K562 (cell line): ENCODE measurements at regions not wholly inside any gene's neighbourhood (a gene's known extent, or its start where the extent isn't known, plus 50 kb on each side); places are given as distances from the start of the nearest gene placed in this dataset.
A peak's percentile ranks its signal among the peaks of the same experiment; 100 is the strongest.

Experiments
- ATAC-seq: fragments of 200-7000 bp; cut with Tn5 transposase; 3 replicates; pipeline ENCODE4 v1.9.1; 2020; ENCODE audit warnings: moderate library complexity
- BruUV-seq: library from RNA; stranded (reverse); fragments of 400-500 nt; replicated peaks from 2 replicates; lab custom pipeline; 2021; lab: Mats Ljungman, UMichigan
- CTCF ChIA-PET: fragments of 300-600 bp; formaldehyde crosslinking; extraction: SDS; loops from one replicate; lab custom pipeline; 2021; ENCODE audit warnings: low intra/inter-chr PET ratio; lab: Yijun Ruan, JAX
- POLR2A ChIA-PET: fragments of 300-600, 350-650 bp; sonication (Branson Sonifier 250); formaldehyde crosslinking; extraction: SDS; loops from one replicate; lab custom pipeline; 2021; ENCODE audit warnings: antibody characterized with exemption, inconsistent platforms; lab: Yijun Ruan, JAX
- DNase-seq, 4 experiments: peaks; one replicate each; pipeline versions ENCODE4 v3.0.0 to v3.0.0-alpha.2; 2011 to 2018; ENCODE audit warnings: low spot score in 3 of 4, mixed read lengths in 3 of 4; ENCODE audit errors: extremely low read depth in 1 of 4
- FAIRE-seq: peaks from 2 replicates; lab custom pipeline; 2011; peaks lifted over from hg19 to GRCh38; lab: Jason Lieb, UNC
- H2AFZ ChIP-seq: 2 replicates; pipeline ENCODE4 v1.6.0; 2011; ENCODE audit warnings: low read depth, low read length, control low read depth, inconsistent platforms
- H3K27ac ChIP-seq: fragments of 200-600 bp; 3 replicates; pipeline ENCODE4 v1.8.0; 2011; ENCODE audit warnings: low read depth, mild to moderate bottlenecking, control low read depth, inconsistent platforms, low read length, moderate library complexity, mixed read lengths; ENCODE audit errors: extremely low read depth
- H3K27me3 ChIP-seq, 2 experiments: fragments of 300-600 bp in 1 of 2; 2 replicates in 1 of 2; 3 replicates in 1 of 2; pipeline versions ENCODE4 v1.6.0 to v1.8.0; 2011; ENCODE audit warnings: inconsistent platforms in 2 of 2, low read length in 2 of 2, mild to moderate bottlenecking in 1 of 2, mixed read lengths in 1 of 2, moderate library complexity in 1 of 2; ENCODE audit not compliant: control insufficient read depth in 2 of 2, insufficient read depth in 2 of 2
- H3K36me3 ChIP-seq: fragments of 300-600 bp; 3 replicates; pipeline ENCODE4 v1.8.0; 2011; ENCODE audit warnings: mild to moderate bottlenecking, low read length, inconsistent platforms; ENCODE audit not compliant: control insufficient read depth, insufficient read depth
- H3K4me1 ChIP-seq, 2 experiments: fragments of 200-600 bp in 1 of 2; replicated peaks in 1 of 2; 2 replicates in 1 of 2; 3 replicates in 1 of 2; pipeline versions ENCODE4 v1.5.1 to v1.8.0; 2011; ENCODE audit warnings: inconsistent platforms in 2 of 2, low read length in 2 of 2, mild to moderate bottlenecking in 1 of 2, mixed read lengths in 1 of 2, moderate library complexity in 1 of 2; ENCODE audit not compliant: control insufficient read depth in 2 of 2, insufficient read depth in 2 of 2
- H3K4me2 ChIP-seq: 2 replicates; pipeline ENCODE4 v1.6.1; 2011; ENCODE audit warnings: low read length, control low read depth, inconsistent platforms, mixed read lengths; ENCODE audit not compliant: insufficient read depth
- H3K4me3 ChIP-seq: fragments of 200-600 bp; sonication (generic), shearing (Covaris generic); 2 replicates; pipeline ENCODE4 v1.5.1; 2016; ENCODE audit warnings: control low read depth, inconsistent platforms
- H3K79me2 ChIP-seq: fragments of 200-600 bp; 3 replicates; pipeline ENCODE4 v1.8.0; 2011; ENCODE audit warnings: low read length, inconsistent platforms; ENCODE audit not compliant: control insufficient read depth, insufficient read depth
- H3K9ac ChIP-seq, 2 experiments: 2 replicates each; pipeline versions ENCODE4 v1.6.0 to v1.6.1; 2011; ENCODE audit warnings: low read depth in 2 of 2, low read length in 2 of 2, control low read depth in 1 of 2, inconsistent platforms in 1 of 2, mild to moderate bottlenecking in 1 of 2, mixed read lengths in 1 of 2; ENCODE audit not compliant: insufficient read depth in 1 of 2
- H3K9me1 ChIP-seq: one replicate; pipeline ENCODE4 v1.6.0; 2011; ENCODE audit warnings: inconsistent platforms, mild to moderate bottlenecking, low read length, moderate library complexity; ENCODE audit not compliant: control insufficient read depth, insufficient read depth
- H3K9me3 ChIP-seq: replicated peaks from 2 replicates; pipeline ENCODE4 v1.5.1; 2011; ENCODE audit warnings: low read depth, low read length, inconsistent platforms; ENCODE audit not compliant: control insufficient read depth, insufficient read depth
- H4K20me1 ChIP-seq: replicated peaks from 2 replicates; pipeline ENCODE4 v1.6.1; 2011; ENCODE audit warnings: low read length, inconsistent platforms, mixed read lengths; ENCODE audit not compliant: control insufficient read depth, insufficient read depth
- EGR1 ChIP-seq: fragments of 450-650 bp; conservative IDR thresholded peaks from 2 replicates; pipeline ENCODE4 v1.6.1; 2017; ENCODE audit warnings: mild to moderate bottlenecking
- GABPB2 ChIP-seq: fragments of 250-450 bp; sonication (Bioruptor Pico); conservative IDR thresholded peaks from 2 replicates; pipeline ENCODE4 v1.5.1; 2021; ENCODE audit warnings: mild to moderate bottlenecking
- POLR2AphosphoS2 ChIP-seq: IDR thresholded peaks from 2 replicates; pipeline ENCODE4 v1.6.1; 2012; ENCODE audit warnings: low read length, improper control_type of control experiment
- POLR3A ChIP-seq: IDR thresholded peaks from 2 replicates; pipeline ENCODE4 v1.6.1; 2011; ENCODE audit warnings: borderline replicate concordance, mild to moderate bottlenecking, moderate library complexity; ENCODE audit not compliant: insufficient read length, insufficient read depth; ENCODE audit errors: extremely low read depth
- RNF2 ChIP-seq: sonication (generic); IDR thresholded peaks from 2 replicates; pipeline ENCODE4 v1.6.1; 2016
- ZNF408 ChIP-seq: fragments of 250-450 bp; sonication (Bioruptor Pico); IDR thresholded peaks from 2 replicates; pipeline ENCODE4 v1.4.0; 2020; ENCODE audit warnings: low read depth, mild to moderate bottlenecking, moderate library complexity
- ZNF512 ChIP-seq: IDR thresholded peaks from 2 replicates; pipeline ENCODE4 v1.6.1; 2016; ENCODE audit warnings: missing genetic modification characterization, missing compliant biosample characterization
- ZNF717 ChIP-seq: fragments of 250-450 bp; sonication (Bioruptor Pico); IDR thresholded peaks from 2 replicates; pipeline ENCODE4 v1.5.0; 2021
- ZNF778 ChIP-seq: fragments of 450-650 bp; formaldehyde crosslinking; IDR thresholded peaks from 2 replicates; pipeline ENCODE4 v1.4.0; 2020; ENCODE audit warnings: mild to moderate bottlenecking, moderate library complexity
- WGBS: fragments of 100-300 bp; shearing (Covaris generic); methylation state at CpG from one replicate; pipeline ENCODE4 v1.1.6; 2016; ENCODE audit warnings: low coverage, mixed read lengths; ENCODE audit not compliant: insufficient coverage; ENCODE audit errors: missing lambda C conversion rate; 5-methylcytosine and 5-hydroxymethylcytosine counted together
- in situ Hi-C: fragments of 300-500 bp; cut with MboI; formaldehyde crosslinking; loops from 4 replicates; pipeline ENCODE4 v1.15.0; 2018; ENCODE audit warnings: inconsistent platforms, mixed read lengths
- intact Hi-C: fragments of 100-400 bp; cut with micrococcal nuclease; formaldehyde crosslinking; loops from 2 replicates; pipeline ENCODE4 v1.14.2; 2022

DNA sequence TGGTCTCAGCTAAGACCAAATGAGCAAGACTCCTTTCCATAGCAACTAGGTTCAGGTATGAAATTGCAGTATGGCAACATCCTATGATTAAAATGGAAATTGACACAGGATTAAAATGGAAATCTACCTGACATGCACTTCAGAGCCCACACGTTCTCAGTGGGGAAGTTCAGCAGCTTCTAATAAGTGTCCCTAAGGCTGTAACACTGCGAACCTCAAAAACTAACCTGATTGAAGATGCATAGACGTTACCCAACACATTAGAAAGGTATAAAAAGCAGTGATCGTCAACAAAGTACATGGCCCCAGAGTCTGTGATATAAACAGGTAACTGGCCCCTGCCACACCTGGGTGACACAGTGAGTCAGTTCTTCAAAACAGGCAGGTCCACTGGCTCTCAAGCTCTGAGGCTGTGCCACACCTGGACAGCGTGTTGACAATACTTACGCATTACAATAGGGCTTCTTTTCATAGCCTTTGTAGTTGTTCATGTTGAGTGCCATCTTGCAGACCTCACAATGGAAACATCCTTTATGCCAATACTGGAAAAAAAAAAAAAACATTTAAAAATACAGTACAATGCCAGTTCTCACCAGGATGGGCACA is 274.9 kb upstream of the NEBL start:
- Histone ChIP-seq H3K9me1 (no peaks in the 10 kb centered on the region), H2AFZ (no peak overlapping the region), H3K9me3 (no peaks in the 10 kb centered on the region), H3K9ac (no peak overlapping the region), H3K4me2 (no peak overlapping the region), H3K27me3 (no peaks in the 10 kb centered on the region), H3K4me3 (no peak overlapping the region), H4K20me1 (no peaks in the 10 kb centered on the region), H3K79me2 (peaks cover 3% of the 10 kb centered on the region; the same call in 2 of the 3 replicates), H3K27ac (no peak overlapping the region), H3K4me1 (peaks cover 12 to 21% of the 10 kb centered on the region in 2 experiments; a peak in 4 of 5 replicates), H3K36me3 (peaks cover 5% of the 10 kb centered on the region; the same call in 1 of the 3 replicates)
- DNase-seq = no peak
- no peak for FAIRE-seq
- TF ChIP-seq EGR1 (no peak), POLR2AphosphoS2 (no peak), GABPB2 (CRISPR knock-in tag) (no peak), ZNF512 (tag) (no peak), ZNF778 (CRISPR knock-in tag) (no peak), ZNF408 (CRISPR knock-in tag) (no peak), RNF2 (no peak), ZNF717 (CRISPR knock-in tag) (no peak), POLR3A (no peak)
- ChIA-PET CTCF (no interaction called here), POLR2A (interaction anchor here (0.8 to 1.1 kb wide), 4 partner anchors 10 to 20 kb away, joined by 3 to 5 read pairs (median 3); no protein-coding TSS in a partner anchor)
- WGBS = 66% methylated on average over 6 of the region's 6 CpGs
- intact Hi-C loops (no loop called here), in situ Hi-C loops (no loop called here)
- ATAC-seq = no peak
- TSS peak; percentile 36 for BruUV-seq
